GM21786 (cell line): ENCODE measurements at regions not wholly inside any gene's neighbourhood (a gene's known extent, or its start where the extent isn't known, plus 50 kb on each side); places are given as distances from the start of the nearest gene placed in this dataset.
A peak's percentile ranks its signal among the peaks of the same experiment; 100 is the strongest.
"Not testable (repeated sequence)": the region's sequence is repeated elsewhere in the genome, so short reads cannot be mapped to it uniquely, and the experiment has no call there.

Source experiments
- ATAC-seq: cut with Tn5 transposase; IDR thresholded peaks from one replicate; pipeline ENCODE4 v1.9.1; 2021; ENCODE audit not compliant: unreplicated experiment

- no peak for ATAC-seq
These were observed 234.7 kb upstream of the NPY start for GRCh38 chr7:24049296-24049695.

- no peak for ATAC-seq
These were observed 232.9 kb upstream of the NPY start for GRCh38 chr7:24050991-24051560.

GRCh38 chr7:24051651-24052050, 232.3 kb upstream of the NPY start:
- no peak for ATAC-seq

- no peak for ATAC-seq
These were observed 231.3 kb upstream of the NPY start for GRCh38 chr7:24052572-24053260.

GRCh38 chr7:24054236-24054635, 229.8 kb upstream of the NPY start:
- no peak for ATAC-seq

- ATAC-seq: no peak
These were observed 226.7 kb upstream of the NPY start for GRCh38 chr7:24057243-24057642.

GRCh38 chr7:24058953-24059352, 225.0 kb upstream of the NPY start:
- no peak for ATAC-seq

- ATAC-seq: no peak
These were observed 224.2 kb upstream of the NPY start for GRCh38 chr7:24059775-24060174.

- no peak for ATAC-seq
These were observed 220.3 kb upstream of the NPY start for GRCh38 chr7:24063721-24064120.

GRCh38 chr7:24069751-24070150, 214.2 kb upstream of the NPY start:
- ATAC-seq: no peak

- no peak for ATAC-seq
These were observed 210.2 kb upstream of the NPY start for GRCh38 chr7:24073651-24074420.

- ATAC-seq: peak; percentile 15
These were observed 208.6 kb upstream of the NPY start for GRCh38 chr7:24075426-24075810.

GRCh38 chr7:24082826-24083225, 201.2 kb upstream of the NPY start:
- ATAC-seq: no peak

GRCh38 chr7:24102988-24103387, 181.0 kb upstream of the NPY start:
- no peak for ATAC-seq

- peak; percentile 85 for ATAC-seq
These were observed 175.0 kb upstream of the NPY start for GRCh38 chr7:24108906-24109376.

- ATAC-seq: no peak
These were observed 173.9 kb upstream of the NPY start for GRCh38 chr7:24110056-24110455.

- no peak for ATAC-seq
These were observed 170.5 kb upstream of the NPY start for GRCh38 chr7:24113506-24113905.

GRCh38 chr7:24115661-24116060, 168.3 kb upstream of the NPY start:
- no peak for ATAC-seq

GRCh38 chr7:24117903-24118499, 166.0 kb upstream of the NPY start:
- not testable (repeated sequence) for ATAC-seq

- no peak for ATAC-seq
These were observed 164.1 kb upstream of the NPY start for GRCh38 chr7:24119852-24120251.

GRCh38 chr7:24123076-24123475, 160.9 kb upstream of the NPY start:
- no peak for ATAC-seq

- ATAC-seq: no peak
These were observed 158.2 kb upstream of the NPY start for GRCh38 chr7:24125765-24126164.
